Esophagus squamous epithelium (tissue), 5 donors: ENCODE measurements at regions not wholly inside any gene's neighbourhood (a gene's known extent, or its start where the extent isn't known, plus 50 kb on each side); places are given as distances from the start of the nearest gene placed in this dataset.

Experiments used
- DNase-seq: peaks from one replicate; lab custom pipeline; 2025; lab: John Stamatoyannopoulos, UW
- H3K27ac ChIP-seq, 4 donors: fragments of 200-600 bp; sonication (generic); one replicate each; pipeline ENCODE4 v1.5.1; 2016 to 2019; ENCODE audit warnings: mild to moderate bottlenecking in 1 of 4
- H3K27me3 ChIP-seq, 4 donors: fragments of 200-600 bp; sonication (generic); 1 replicate in 3 of 4; 2 replicates in 1 of 4; pipeline versions ENCODE4 v1.5.1 to v1.6.0; 2017 to 2021; ENCODE audit warnings: antibody characterized with exemption in 1 of 4
- H3K36me3 ChIP-seq, 3 donors: fragments of 200-600 bp; sonication (generic); one replicate each; pipeline ENCODE4 v1.5.1; 2016 to 2019
- H3K4me1 ChIP-seq, 3 donors: fragments of 200-600 bp; sonication (generic); one replicate each; pipeline ENCODE4 v1.5.1; 2017 to 2019
- H3K4me3 ChIP-seq, 4 donors: fragments of 200-600 bp; sonication (generic); 1 replicate in 3 of 4; 2 replicates in 1 of 4; pipeline ENCODE4 v1.5.1; 2016 to 2019; ENCODE audit warnings: mild to moderate bottlenecking in 2 of 4, moderate library complexity in 1 of 4
- H3K9me3 ChIP-seq, 3 donors: fragments of 200-600 bp; sonication (generic); one replicate each; pipeline ENCODE4 v1.5.1; 2016 to 2019
- POLR2A ChIP-seq, 4 donors: fragments of 450-650 bp; IDR thresholded peaks; one replicate each; pipeline ENCODE4 v1.6.1; 2017; ENCODE audit warnings: antibody characterized with exemption in 4 of 4, mild to moderate bottlenecking in 4 of 4, moderate library complexity in 3 of 4
- WGBS, 2 donors: methylation state at CpG; one replicate each; pipeline ENCODE4 v1.1.5; 2018; 5-methylcytosine and 5-hydroxymethylcytosine counted together
- intact Hi-C: fragments of 100-400 bp; cut with DNase I; formaldehyde crosslinking; loops from one replicate; pipeline ENCODE4 v1.15.0; 2022
- TF ChIP-seq, protein P1 (sequence below), 6 experiments: fragments of 450-650 bp in 4 of 6; fragments of 200-600 bp in 2 of 6; sonication (generic) in 2 of 6; IDR thresholded peaks; one replicate each; pipeline ENCODE4 v1.5.1; 2016 to 2019; ENCODE audit warnings: antibody characterized with exemption in 6 of 6, mild to moderate bottlenecking in 4 of 6, moderate library complexity in 4 of 6
- donor health status: DM: yes; HTN: yes; CAD: no.

- no peak for DNase-seq
- Histone ChIP-seq H3K27me3 (no peaks in the 10 kb centered on the region), H3K4me3 (no peak overlapping the region), H3K36me3 (no peaks in the 10 kb centered on the region), H3K4me1 (no peaks in the 10 kb centered on the region), H3K9me3 (peaks cover 0 to 16% (median 3%) of the 10 kb centered on the region in 3 donors), H3K27ac (no peak overlapping the region)
- intact Hi-C loops, result no loop called here
- TF ChIP-seq, protein P1, sequence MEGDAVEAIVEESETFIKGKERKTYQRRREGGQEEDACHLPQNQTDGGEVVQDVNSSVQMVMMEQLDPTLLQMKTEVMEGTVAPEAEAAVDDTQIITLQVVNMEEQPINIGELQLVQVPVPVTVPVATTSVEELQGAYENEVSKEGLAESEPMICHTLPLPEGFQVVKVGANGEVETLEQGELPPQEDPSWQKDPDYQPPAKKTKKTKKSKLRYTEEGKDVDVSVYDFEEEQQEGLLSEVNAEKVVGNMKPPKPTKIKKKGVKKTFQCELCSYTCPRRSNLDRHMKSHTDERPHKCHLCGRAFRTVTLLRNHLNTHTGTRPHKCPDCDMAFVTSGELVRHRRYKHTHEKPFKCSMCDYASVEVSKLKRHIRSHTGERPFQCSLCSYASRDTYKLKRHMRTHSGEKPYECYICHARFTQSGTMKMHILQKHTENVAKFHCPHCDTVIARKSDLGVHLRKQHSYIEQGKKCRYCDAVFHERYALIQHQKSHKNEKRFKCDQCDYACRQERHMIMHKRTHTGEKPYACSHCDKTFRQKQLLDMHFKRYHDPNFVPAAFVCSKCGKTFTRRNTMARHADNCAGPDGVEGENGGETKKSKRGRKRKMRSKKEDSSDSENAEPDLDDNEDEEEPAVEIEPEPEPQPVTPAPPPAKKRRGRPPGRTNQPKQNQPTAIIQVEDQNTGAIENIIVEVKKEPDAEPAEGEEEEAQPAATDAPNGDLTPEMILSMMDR (IDR thresholded peaks at IDR 0.05), result no peak
- no peak for TF ChIP-seq POLR2A (IDR thresholded peaks at IDR 0.05)
- WGBS, 2 donors, result 60 to 87% methylated on average over 1 of the region's 1 CpG
Measured at GRCh38 chr4:175033162-175033561, 115.0 kb downstream of the ADAM29 start.

- Histone ChIP-seq H3K27ac (no peak overlapping the region), H3K4me1 (no peaks in the 10 kb centered on the region), H3K36me3 (no peaks in the 10 kb centered on the region), H3K27me3 (no peaks in the 10 kb centered on the region), H3K9me3 (peaks cover 0 to 16% (median 3%) of the 10 kb centered on the region in 3 donors), H3K4me3 (no peak overlapping the region)
- TF ChIP-seq, protein P1 (IDR thresholded peaks at IDR 0.05), result no peak
- TF ChIP-seq POLR2A (IDR thresholded peaks at IDR 0.05), result no peak
- 56 to 69% methylated on average over 1 of the region's 1 CpG for WGBS, 2 donors
- intact Hi-C loops, result no loop called here
- DNase-seq, result no peak
Measured at GRCh38 chr4:175034007-175034406, 115.8 kb downstream of the ADAM29 start.

DNA sequence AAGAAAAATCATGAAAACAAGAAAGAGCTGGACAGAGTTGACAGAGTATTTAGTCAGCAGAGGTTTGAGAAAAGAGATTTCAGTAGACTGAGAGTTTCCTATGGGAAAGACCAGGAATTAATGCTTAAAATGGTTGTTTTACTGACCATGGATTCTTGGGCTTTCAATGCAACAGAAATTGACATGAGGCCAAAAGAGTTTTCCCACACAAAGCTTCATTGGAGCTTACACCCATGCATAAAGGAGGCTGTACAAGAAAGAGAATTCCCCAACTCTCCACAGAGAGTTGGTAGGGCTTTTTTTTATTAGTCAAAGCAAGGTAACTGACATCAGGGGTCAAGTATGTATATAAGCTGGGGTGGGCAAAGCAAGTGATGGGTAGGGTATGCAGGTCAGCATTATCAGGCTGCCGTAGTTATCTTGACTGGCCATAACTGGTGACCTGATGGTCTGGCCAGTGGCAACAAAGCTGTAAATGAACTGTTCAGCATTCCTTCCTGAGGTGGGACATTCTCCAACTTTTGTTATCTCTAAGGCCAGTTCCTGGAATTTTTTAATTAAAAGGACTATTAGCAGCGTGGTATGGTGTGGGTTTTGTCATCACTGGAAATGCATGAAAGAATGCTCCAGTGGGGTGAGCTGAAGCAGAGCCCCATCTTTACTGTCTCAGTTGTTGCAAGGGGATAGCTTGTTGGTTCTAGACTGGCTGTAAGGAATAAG lies 117.0 kb downstream of the ADAM29 start:
- H3K4me3 ChIP-seq, result no peak overlapping the region
- H3K9me3 ChIP-seq, result peaks cover 0 to 11% (median 3%) of the 10 kb centered on the region in 3 donors
- H3K4me1 ChIP-seq, result no peaks in the 10 kb centered on the region
- DNase-seq, result no peak
- H3K27ac ChIP-seq, result no peak overlapping the region
- no peaks in the 10 kb centered on the region for H3K36me3 ChIP-seq
- no peak for TF ChIP-seq POLR2A (IDR thresholded peaks at IDR 0.05)
- no peaks in the 10 kb centered on the region for H3K27me3 ChIP-seq
- intact Hi-C loops, result no loop called here
- WGBS, 2 donors, result 68 to 72% methylated on average over 2 of the region's 2 CpGs

- TF ChIP-seq POLR2A (IDR thresholded peaks at IDR 0.05), result no peak
- TF ChIP-seq, protein P1 (IDR thresholded peaks at IDR 0.05), result no peak
- 38 to 68% methylated on average over 2 of the region's 2 CpGs for WGBS, 2 donors
- H3K27ac ChIP-seq, result no peak overlapping the region
- intact Hi-C loops, result no loop called here
- H3K9me3 ChIP-seq, result peaks cover 0 to 11% (median 3%) of the 10 kb centered on the region in 3 donors
- H3K4me1 ChIP-seq, result no peaks in the 10 kb centered on the region
- no peak overlapping the region for H3K4me3 ChIP-seq
- DNase-seq, result no peak
- no peaks in the 10 kb centered on the region for H3K36me3 ChIP-seq
- no peaks in the 10 kb centered on the region for H3K27me3 ChIP-seq
Measured at GRCh38 chr4:175035905-175036304, 117.7 kb downstream of the ADAM29 start.

- Histone ChIP-seq H3K4me1 (no peaks in the 10 kb centered on the region), H3K27me3 (no peaks in the 10 kb centered on the region), H3K4me3 (no peak overlapping the region), H3K36me3 (no peaks in the 10 kb centered on the region), H3K9me3 (peaks cover 0 to 6% (median 0%) of the 10 kb centered on the region in 3 donors), H3K27ac (no peak overlapping the region)
- intact Hi-C loops, result no loop called here
- no peak for DNase-seq
- TF ChIP-seq, protein P1 (IDR thresholded peaks at IDR 0.05), result no peak
- no peak for TF ChIP-seq POLR2A (IDR thresholded peaks at IDR 0.05)
- WGBS, 2 donors, result 74 to 77% methylated on average over 1 of the region's 1 CpG
Measured at GRCh38 chr4:175048111-175048784, 130.1 kb downstream of the ADAM29 start.
